ENCODE measurements at regions not wholly inside any gene's neighbourhood (a gene's known extent, or its start where the extent isn't known, plus 50 kb on each side); places are given as distances from the start of the nearest gene placed in this dataset.

- H3K4me3 ChIP-seq (replicated peaks in 1 of 2; ENCODE audit: low read depth in 1 of 2, low read length in 2 of 2), result no peak overlapping the region
- intact Hi-C loops (cut with micrococcal nuclease), result no loop called here
- ATAC-seq (no peak), DNase-seq (ENCODE audit: low read depth, low spot score) (no peak)
- H3K9me2 ChIP-seq (ENCODE audit: insufficient read depth), result no peaks in the 10 kb centered on the region
- no peak overlapping the region for H3K4me2 ChIP-seq (ENCODE audit: low read length)
- no peaks in the 10 kb centered on the region for H4K20me1 ChIP-seq (ENCODE audit: insufficient read depth)
- no peak for TF ChIP-seq POLR2A (IDR thresholded peaks at IDR 0.05; ENCODE audit: borderline replicate concordance, extremely low read depth, insufficient read depth, insufficient read length)
- TF ChIP-seq ZNF274 (IDR thresholded peaks at IDR 0.05; ENCODE audit: low read depth, low read length), result no peak
- no peak for TF ChIP-seq ZFX (IDR thresholded peaks at IDR 0.05)
- no peak for TF ChIP-seq RAD21 (IDR thresholded peaks at IDR 0.05; ENCODE audit: low read depth)
- no peak for TF ChIP-seq EGR1 (IDR thresholded peaks at IDR 0.05; ENCODE audit: low read depth)
- TF ChIP-seq CBX3 (IDR thresholded peaks at IDR 0.05; ENCODE audit: low read depth), result no peak
- no peak for TF ChIP-seq YY1 (IDR thresholded peaks at IDR 0.05; ENCODE audit: extremely low read depth, insufficient replicate concordance, low read depth, low read length)
- no peak for TF ChIP-seq MAX (IDR thresholded peaks at IDR 0.05)
- no peak for TF ChIP-seq FOSL1 (IDR thresholded peaks at IDR 0.05; ENCODE audit: low read depth)
- no peak for TF ChIP-seq SRF (IDR thresholded peaks at IDR 0.05; ENCODE audit: low read depth)
- TF ChIP-seq SIN3A (IDR thresholded peaks at IDR 0.05; ENCODE audit: low read depth), result no peak
- RAD21 ChIA-PET (ENCODE audit: low non-redundant PET in 1 of 2, low total read pairs in 2 of 2, uncharacterized antibody in 2 of 2, unreplicated experiment in 2 of 2), result no interaction called here
- no peaks in the 10 kb centered on the region for H3K9me3 ChIP-seq (ENCODE audit: control insufficient read depth in 1 of 2, insufficient read depth in 1 of 2, low read depth in 1 of 2, low read length in 2 of 2)
- POLR2A ChIA-PET, result no interaction called here
- H3K27ac ChIP-seq (ENCODE audit: low read depth, low read length), result no peak overlapping the region
- H3K79me2 ChIP-seq (ENCODE audit: insufficient read depth, low read length), result no peaks in the 10 kb centered on the region
- no peaks in the 10 kb centered on the region for H3K4me1 ChIP-seq (ENCODE audit: control insufficient read depth in 1 of 2, insufficient read depth in 2 of 2, low read length in 2 of 2)
- BruUV-seq (replicated peaks), result no TSS peak
- H3K27me3 ChIP-seq (ENCODE audit: insufficient read depth, low read length), result peaks cover 74% of the 10 kb centered on the region
- no peaks in the 10 kb centered on the region for H3K36me3 ChIP-seq (ENCODE audit: control insufficient read depth in 1 of 2, insufficient read depth in 2 of 2, low read length in 2 of 2)
- H3K9ac ChIP-seq (ENCODE audit: low read length), result no peak overlapping the region
- no peak overlapping the region for H2AFZ ChIP-seq (ENCODE audit: low read depth, low read length, poor library complexity, severe bottlenecking)
- CTCF ChIA-PET, result no interaction called here
Measured at GRCh38 chr12:112597986-112598385, 179.2 kb downstream of the PTPN11 start.

GRCh38 chr12:112598626-112599025, 179.9 kb downstream of the PTPN11 start:
- ChIA-PET POLR2A (no interaction called here), RAD21 (ENCODE audit: low non-redundant PET in 1 of 2, low total read pairs in 2 of 2, uncharacterized antibody in 2 of 2, unreplicated experiment in 2 of 2) (no interaction called here), CTCF (no interaction called here)
- H4K20me1 ChIP-seq (ENCODE audit: insufficient read depth), result no peaks in the 10 kb centered on the region
- peaks cover 73% of the 10 kb centered on the region for H3K27me3 ChIP-seq (ENCODE audit: insufficient read depth, low read length)
- no peak overlapping the region for H2AFZ ChIP-seq (ENCODE audit: low read depth, low read length, poor library complexity, severe bottlenecking)
- no peak overlapping the region for H3K4me2 ChIP-seq (ENCODE audit: low read length)
- no peaks in the 10 kb centered on the region for H3K9me3 ChIP-seq (ENCODE audit: control insufficient read depth in 1 of 2, insufficient read depth in 1 of 2, low read depth in 1 of 2, low read length in 2 of 2)
- H3K79me2 ChIP-seq (ENCODE audit: insufficient read depth, low read length), result no peaks in the 10 kb centered on the region
- ATAC-seq (no peak), DNase-seq (ENCODE audit: low read depth, low spot score) (no peak)
- no TSS peak for BruUV-seq (replicated peaks)
- no peak overlapping the region for H3K27ac ChIP-seq (ENCODE audit: low read depth, low read length)
- H3K36me3 ChIP-seq (ENCODE audit: control insufficient read depth in 1 of 2, insufficient read depth in 2 of 2, low read length in 2 of 2), result no peaks in the 10 kb centered on the region
- no peaks in the 10 kb centered on the region for H3K4me1 ChIP-seq (ENCODE audit: control insufficient read depth in 1 of 2, insufficient read depth in 2 of 2, low read length in 2 of 2)
- no peaks in the 10 kb centered on the region for H3K9me2 ChIP-seq (ENCODE audit: insufficient read depth)
- H3K4me3 ChIP-seq (replicated peaks in 1 of 2; ENCODE audit: low read depth in 1 of 2, low read length in 2 of 2), result no peak overlapping the region
- TF ChIP-seq POLR2AphosphoS5 (IDR thresholded peaks at IDR 0.05; ENCODE audit: low read depth, low read length) (no peak), ELF1 (IDR thresholded peaks at IDR 0.05; ENCODE audit: borderline replicate concordance, low read depth) (no peak), TCF7L2 (IDR thresholded peaks at IDR 0.05; ENCODE audit: borderline replicate concordance, extremely low read depth, insufficient read depth, insufficient read length) (no peak), EZH2phosphoT487 (IDR thresholded peaks at IDR 0.05; ENCODE audit: borderline replicate concordance) (no peak), REST (IDR thresholded peaks at IDR 0.05; ENCODE audit: low read depth) (no peak), ZBTB33 (IDR thresholded peaks at IDR 0.05; ENCODE audit: extremely low read depth, insufficient replicate concordance, low read length) (no peak)
- H3K9ac ChIP-seq (ENCODE audit: low read length), result no peak overlapping the region
- intact Hi-C loops (cut with micrococcal nuclease), result no loop called here
